ENCODE measurements at regions not wholly inside any gene's neighbourhood (a gene's known extent, or its start where the extent isn't known, plus 50 kb on each side); places are given as distances from the start of the nearest gene placed in this dataset.

GRCh38 chr1:227369102-227369760 lies 50.9 kb upstream of the CDC42BPA start:
- DNase-seq, result no peak
